SH-SY5Y (cell line): ENCODE measurements at regions not wholly inside any gene's neighbourhood (a gene's known extent, or its start where the extent isn't known, plus 50 kb on each side); places are given as distances from the start of the nearest gene placed in this dataset.

Experiments
- GATA2 ChIP-seq: IDR thresholded peaks from 2 replicates; pipeline ENCODE4 v1.6.1; 2011; ENCODE audit warnings: mild to moderate bottlenecking, low read depth, low read length
- GATA3 ChIP-seq: IDR thresholded peaks from 2 replicates; pipeline ENCODE4 v1.6.1; 2011; ENCODE audit warnings: low read depth, mild to moderate bottlenecking, low read length, moderate library complexity

- TF ChIP-seq GATA2, result no peak
- TF ChIP-seq GATA3, result no peak
Measured at GRCh38 chr2:37864217-37864616, 60.9 kb upstream of the RMDN2 start.
